CD4-positive, alpha-beta T cell treated with Interleukin-10 for 1 hour (primary cell): ENCODE measurements at regions not wholly inside any gene's neighbourhood (a gene's known extent, or its start where the extent isn't known, plus 50 kb on each side); places are given as distances from the start of the nearest gene placed in this dataset.
"Not testable (repeated sequence)": the region's sequence is repeated elsewhere in the genome, so short reads cannot be mapped to it uniquely, and the experiment has no call there.

Experiments used
- DNase-seq: peaks from one replicate; pipeline ENCODE4 v3.0.0-alpha.2; 2020

- DNase-seq = no peak
These were observed 607.1 kb downstream of the SLITRK6 start for GRCh38 chr13:85191996-85192718.

- no peak for DNase-seq
These were observed 612.7 kb downstream of the SLITRK6 start for GRCh38 chr13:85186356-85187045.

GRCh38 chr13:85174291-85174690, 624.9 kb downstream of the SLITRK6 start:
- DNase-seq = no peak

GRCh38 chr13:85170372-85170771, 628.8 kb downstream of the SLITRK6 start:
- no peak for DNase-seq

GRCh38 chr13:85166891-85167290, 632.3 kb downstream of the SLITRK6 start:
- DNase-seq = no peak

- no peak for DNase-seq
These were observed 636.2 kb downstream of the SLITRK6 start for GRCh38 chr13:85163063-85163462.

- no peak for DNase-seq
These were observed 651.2 kb downstream of the SLITRK6 start for GRCh38 chr13:85148009-85148408.

GRCh38 chr13:85142351-85142927, 656.8 kb downstream of the SLITRK6 start:
- no peak for DNase-seq

- DNase-seq = no peak
These were observed 657.8 kb downstream of the SLITRK6 start for GRCh38 chr13:85141401-85141800.

GRCh38 chr13:85140192-85140591, 659.0 kb downstream of the SLITRK6 start:
- DNase-seq = no peak

- no peak for DNase-seq
These were observed 661.7 kb downstream of the SLITRK6 start for GRCh38 chr13:85137516-85137915.

- DNase-seq = no peak
These were observed 666.2 kb downstream of the SLITRK6 start for GRCh38 chr13:85132986-85133385.

GRCh38 chr13:85123501-85123900, 675.7 kb downstream of the SLITRK6 start:
- DNase-seq = not testable (repeated sequence)

- no peak for DNase-seq
These were observed 690.9 kb downstream of the SLITRK6 start for GRCh38 chr13:85108356-85108755.

- no peak for DNase-seq
These were observed 700.0 kb downstream of the SLITRK6 start for GRCh38 chr13:85099245-85099644.

GRCh38 chr13:85095418-85096272, 703.6 kb downstream of the SLITRK6 start:
- no peak for DNase-seq

GRCh38 chr13:85093808-85094207, 705.4 kb downstream of the SLITRK6 start:
- no peak for DNase-seq

GRCh38 chr13:85091631-85092234, 707.5 kb downstream of the SLITRK6 start:
- DNase-seq = no peak

- no peak for DNase-seq
These were observed 710.0 kb downstream of the SLITRK6 start for GRCh38 chr13:85089186-85089585.

GRCh38 chr13:85080691-85081090, 718.5 kb downstream of the SLITRK6 start:
- DNase-seq = no peak

GRCh38 chr13:85076343-85076742, 722.9 kb downstream of the SLITRK6 start:
- DNase-seq = no peak

GRCh38 chr13:85074543-85075313, 724.5 kb downstream of the SLITRK6 start:
- no peak for DNase-seq
